Choroid plexus epithelial cell (primary cell): ENCODE measurements at regions not wholly inside any gene's neighbourhood (a gene's known extent, or its start where the extent isn't known, plus 50 kb on each side); places are given as distances from the start of the nearest gene placed in this dataset.
A peak's percentile ranks its signal among the peaks of the same experiment; 100 is the strongest.

Source experiments
- DNase-seq: peaks from one replicate; pipeline ENCODE4 v3.0.0-alpha.2; 2010; ENCODE audit warnings: low read depth
- H3K4me3 ChIP-seq: 2 replicates; pipeline ENCODE4 v1.5.1; 2011; ENCODE audit warnings: low read depth, mild to moderate bottlenecking, control low read depth, low read length, moderate library complexity
- CTCF ChIP-seq: conservative IDR thresholded peaks from 2 replicates; pipeline ENCODE4 v1.5.1; 2011; ENCODE audit warnings: low read depth, mild to moderate bottlenecking, control low read depth, inconsistent platforms, low read length, moderate library complexity

GRCh38 chr11:80758787-80759186, 1318.0 kb upstream of the TENM4 start:
- no peak for TF ChIP-seq CTCF
- DNase-seq = no peak
- H3K4me3 ChIP-seq = no peak overlapping the region

GRCh38 chr11:80748207-80748925, 1307.5 kb upstream of the TENM4 start:
- H3K4me3 ChIP-seq = no peak overlapping the region
- no peak for TF ChIP-seq CTCF
- no peak for DNase-seq

- no peak for DNase-seq
- H3K4me3 ChIP-seq = no peak overlapping the region
- no peak for TF ChIP-seq CTCF
These were observed 1305.5 kb upstream of the TENM4 start for GRCh38 chr11:80746300-80746699.

GRCh38 chr11:80745416-80745815, 1304.6 kb upstream of the TENM4 start:
- no peak for DNase-seq
- H3K4me3 ChIP-seq = no peak overlapping the region
- no peak for TF ChIP-seq CTCF

- no peak for DNase-seq
- TF ChIP-seq CTCF = no peak
- no peak overlapping the region for H3K4me3 ChIP-seq
These were observed 1293.0 kb upstream of the TENM4 start for GRCh38 chr11:80733790-80734189.

- DNase-seq = no peak
- no peak for TF ChIP-seq CTCF
- no peak overlapping the region for H3K4me3 ChIP-seq
These were observed 1292.5 kb upstream of the TENM4 start for GRCh38 chr11:80733361-80733760.

- no peak overlapping the region for H3K4me3 ChIP-seq
- peak; percentile 61 for DNase-seq
- peak; percentile 73 for TF ChIP-seq CTCF
These were observed 1286.5 kb upstream of the TENM4 start for GRCh38 chr11:80727315-80727714.
